ENCODE measurements at regions not wholly inside any gene's neighbourhood (a gene's known extent, or its start where the extent isn't known, plus 50 kb on each side); places are given as distances from the start of the nearest gene placed in this dataset.
"Not testable (repeated sequence)": the region's sequence is repeated elsewhere in the genome, so short reads cannot be mapped to it uniquely, and the experiment has no call there.

DNA sequence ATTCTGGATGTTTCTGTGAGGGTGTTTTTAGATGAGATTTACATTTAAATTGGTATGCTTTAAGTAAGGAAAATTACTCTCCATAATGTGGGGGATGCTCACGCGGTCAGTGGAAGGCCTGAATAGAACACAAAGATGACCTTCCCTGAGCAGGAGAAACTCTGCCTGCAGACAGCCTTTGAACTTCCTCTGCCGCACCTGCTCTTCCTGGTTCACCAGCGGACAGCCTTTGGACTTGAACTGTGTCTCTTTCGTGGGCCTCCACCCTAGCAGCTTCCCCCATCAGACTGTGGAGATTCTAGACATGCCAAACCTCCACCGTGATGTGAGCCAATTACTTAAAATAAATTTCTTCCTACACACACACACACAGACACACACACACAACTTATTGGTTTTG is 210.7 kb downstream of the EFCAB11 start:
- no peaks in the 10 kb centered on the region for H3K27me3 Mint-ChIP-seq
- peaks cover 3% of the 10 kb centered on the region for H3K4me1 Mint-ChIP-seq
- no peak overlapping the region for H3K4me3 Mint-ChIP-seq
- no peak for DNase-seq
- no peak overlapping the region for H3K27ac Mint-ChIP-seq
- peaks cover 33% of the 10 kb centered on the region for H3K9me3 Mint-ChIP-seq
- H3K36me3 Mint-ChIP-seq (ENCODE audit: low read depth), result peaks cover 8% of the 10 kb centered on the region
- intact Hi-C loops (cut with micrococcal nuclease), result no loop called here

DNA sequence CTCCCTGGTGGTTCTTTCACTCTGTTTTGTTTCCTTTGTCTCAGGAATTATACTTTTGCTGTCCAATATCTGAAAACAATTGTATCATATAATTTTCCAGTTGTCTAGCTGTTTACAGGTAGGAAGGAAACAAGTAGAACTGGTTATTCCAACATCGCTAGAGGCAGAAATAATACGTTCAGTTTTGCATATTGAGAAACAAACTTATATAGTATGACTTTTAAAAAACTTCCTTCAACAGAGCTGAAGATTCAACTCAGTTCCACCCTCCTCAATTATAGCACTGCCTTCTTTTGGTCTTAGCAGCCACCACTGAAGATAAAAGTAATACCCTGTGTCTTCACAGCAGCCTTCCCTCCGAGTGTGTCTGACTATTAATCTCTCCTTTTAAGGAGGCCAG is 214.3 kb downstream of the EFCAB11 start:
- no peak for DNase-seq
- intact Hi-C loops (cut with micrococcal nuclease), result no loop called here
- Mint-ChIP-seq H3K4me3 (no peak overlapping the region), H3K27me3 (peaks cover 2% of the 10 kb centered on the region), H3K27ac (no peak overlapping the region), H3K4me1 (no peaks in the 10 kb centered on the region), H3K36me3 (ENCODE audit: low read depth) (peaks cover 6% of the 10 kb centered on the region), H3K9me3 (peaks cover 18% of the 10 kb centered on the region)

DNA sequence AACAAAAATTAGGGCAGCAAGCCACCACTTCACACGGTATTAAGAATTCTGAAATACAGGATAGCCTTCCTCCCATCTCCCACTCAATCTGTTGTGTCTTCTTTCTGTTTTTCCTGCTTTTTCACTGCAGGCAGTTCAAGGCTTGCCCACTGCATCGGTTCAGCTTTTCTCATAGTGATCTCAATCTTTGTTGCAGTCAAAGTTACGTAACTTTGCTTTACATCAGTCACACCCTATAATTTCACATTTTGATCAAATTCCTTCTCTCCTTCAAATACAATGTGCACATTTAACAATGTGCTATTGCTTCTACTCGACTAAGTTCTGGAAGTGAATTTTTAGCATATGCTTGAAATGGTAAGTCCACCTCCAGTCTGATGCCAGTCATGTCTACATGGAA is 217.6 kb downstream of the EFCAB11 start:
- Mint-ChIP-seq H3K4me3 (no peak overlapping the region), H3K4me1 (no peaks in the 10 kb centered on the region), H3K36me3 (ENCODE audit: low read depth) (peaks cover under 1% of the 10 kb centered on the region), H3K27me3 (peaks cover 2% of the 10 kb centered on the region), H3K27ac (no peak overlapping the region), H3K9me3 (peaks cover 14% of the 10 kb centered on the region)
- DNase-seq, result no peak
- intact Hi-C loops (cut with micrococcal nuclease), result no loop called here

DNA sequence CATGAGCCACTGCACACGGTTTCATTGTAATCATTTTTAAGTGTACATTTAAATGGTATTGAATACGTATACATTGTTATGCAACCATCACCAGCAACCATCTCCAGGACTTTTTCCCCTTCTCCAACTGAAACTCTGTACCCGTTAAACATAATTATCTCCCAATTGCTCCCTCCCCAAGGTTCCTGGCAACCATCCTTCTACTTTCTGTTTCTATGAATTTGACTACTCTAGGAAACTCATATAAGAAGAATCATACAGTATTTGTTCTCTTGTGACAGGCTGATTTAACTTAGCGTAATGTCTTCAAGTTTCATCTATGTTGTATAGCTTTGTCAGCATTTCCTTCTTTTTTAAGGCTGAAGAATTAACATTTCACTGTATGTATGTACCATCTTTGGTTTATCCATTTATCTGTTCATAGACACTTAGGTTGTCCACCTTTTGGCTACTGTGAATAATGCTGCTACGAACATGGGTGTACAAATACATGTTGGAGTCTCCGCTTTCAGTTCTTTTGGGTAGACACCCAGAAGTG is 223.1 kb downstream of the EFCAB11 start:
- Mint-ChIP-seq H3K9me3 (no peaks in the 10 kb centered on the region), H3K4me3 (no peak overlapping the region), H3K36me3 (ENCODE audit: low read depth) (no peaks in the 10 kb centered on the region), H3K27me3 (no peaks in the 10 kb centered on the region), H3K27ac (no peak overlapping the region), H3K4me1 (peaks cover 4% of the 10 kb centered on the region)
- no peak for DNase-seq
- intact Hi-C loops (cut with micrococcal nuclease), result no loop called here

DNA sequence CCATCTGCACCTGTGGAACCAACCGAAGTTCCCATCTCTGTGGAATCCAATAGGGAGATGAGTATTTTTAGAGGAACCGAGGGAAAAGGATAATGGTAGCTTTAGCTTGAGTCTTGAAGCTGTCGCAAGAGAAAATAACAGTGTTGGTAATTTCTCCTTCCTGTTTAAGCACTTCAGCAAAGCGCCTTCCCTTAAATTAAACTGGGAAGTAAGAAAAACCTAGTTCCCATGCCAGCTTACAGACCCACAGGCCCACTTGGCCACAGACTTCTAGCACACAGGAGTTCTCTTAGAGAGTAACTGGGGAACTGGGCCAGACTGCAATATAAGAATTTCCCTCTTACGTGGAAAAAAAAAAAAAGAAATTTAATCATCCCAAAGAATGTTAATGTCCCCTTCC is 223.8 kb downstream of the EFCAB11 start:
- H3K27ac Mint-ChIP-seq, result no peak overlapping the region
- no peaks in the 10 kb centered on the region for H3K36me3 Mint-ChIP-seq (ENCODE audit: low read depth)
- H3K27me3 Mint-ChIP-seq, result no peaks in the 10 kb centered on the region

DNA sequence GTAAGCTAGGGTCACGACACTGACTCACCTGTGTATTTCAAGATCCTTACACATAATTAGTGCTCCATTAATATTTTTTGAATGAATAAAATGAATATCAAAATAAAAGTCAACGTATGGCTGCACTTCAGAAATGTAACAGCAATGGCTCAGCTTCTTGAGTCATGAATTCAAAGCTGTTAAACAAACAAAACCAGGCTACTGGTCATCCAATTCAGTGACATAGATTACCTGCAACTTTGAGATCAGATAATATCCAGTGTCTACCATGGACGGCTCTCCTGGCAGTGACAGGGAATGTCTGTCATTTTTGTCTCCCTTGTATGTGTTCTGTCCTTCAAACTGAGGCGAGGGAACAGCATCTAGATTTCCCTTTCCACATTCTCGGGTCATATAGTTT is 225.6 kb downstream of the EFCAB11 start:
- Mint-ChIP-seq H3K4me3 (no peak overlapping the region), H3K36me3 (ENCODE audit: low read depth) (no peaks in the 10 kb centered on the region), H3K27ac (no peak overlapping the region), H3K27me3 (no peaks in the 10 kb centered on the region), H3K9me3 (peaks cover 3% of the 10 kb centered on the region), H3K4me1 (peaks cover 21% of the 10 kb centered on the region)
- intact Hi-C loops (cut with micrococcal nuclease), result no loop called here
- no peak for DNase-seq

More for the DNA sequence above, 223.8 kb downstream of the EFCAB11 start:
- intact Hi-C loops (cut with micrococcal nuclease), result no loop called here
- Mint-ChIP-seq H3K9me3 (peaks cover 3% of the 10 kb centered on the region), H3K4me1 (peaks cover 9% of the 10 kb centered on the region), H3K4me3 (no peak overlapping the region)
- DNase-seq, result no peak

DNA sequence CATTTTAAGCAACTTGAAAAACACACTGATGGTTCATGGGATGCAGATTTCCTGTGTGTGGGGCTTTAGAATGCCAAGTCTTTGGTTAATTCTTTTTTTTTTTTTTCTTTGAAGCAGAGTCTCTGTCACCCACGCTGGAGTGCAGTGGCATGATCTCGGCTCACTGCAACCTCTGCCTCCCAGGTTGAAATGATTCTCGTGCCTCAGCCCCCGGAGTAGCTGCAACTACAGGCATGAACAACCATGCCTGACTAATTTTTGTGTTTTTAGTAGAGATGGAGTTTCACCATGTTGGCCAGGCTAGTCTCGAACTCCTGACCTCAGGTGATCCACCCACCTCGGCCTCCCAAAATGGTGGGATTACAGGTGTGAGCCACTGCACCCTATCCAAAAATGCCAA is 228.3 kb downstream of the EFCAB11 start:
- intact Hi-C loops (cut with micrococcal nuclease); DNase-seq; H3K27me3 Mint-ChIP-seq; H3K9me3 Mint-ChIP-seq; H3K36me3 Mint-ChIP-seq (ENCODE audit: low read depth): not testable (repeated sequence)
- Mint-ChIP-seq H3K4me1 (peaks cover 42% of the 10 kb centered on the region), H3K4me3 (peak overlapping the region; percentile 55), H3K27ac (peak overlapping the region; percentile 63)

DNA sequence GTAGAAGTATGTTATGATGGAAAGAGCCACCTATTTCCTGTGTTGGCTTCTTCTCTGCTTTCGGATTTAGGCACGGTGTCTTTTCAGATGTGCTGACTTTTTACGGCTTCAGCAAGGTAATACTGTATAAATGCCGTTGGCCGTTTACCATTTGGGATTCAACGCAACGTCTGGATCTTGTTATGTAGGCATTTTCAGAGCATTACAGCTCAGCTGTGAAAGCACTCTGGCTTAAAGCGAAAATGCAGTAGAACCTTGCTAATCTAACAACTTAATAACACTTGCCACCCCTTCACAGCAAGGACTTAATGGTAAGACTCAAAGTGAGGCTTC is 229.9 kb downstream of the EFCAB11 start:
- H3K4me3 Mint-ChIP-seq, result peak overlapping the region; percentile 87
- no peaks in the 10 kb centered on the region for H3K27me3 Mint-ChIP-seq
- peak overlapping the region; percentile 92 for H3K27ac Mint-ChIP-seq
- peaks cover 2% of the 10 kb centered on the region for H3K36me3 Mint-ChIP-seq (ENCODE audit: low read depth)
- peak; percentile 81 for DNase-seq
- intact Hi-C loops (cut with micrococcal nuclease), result loop anchor here (1.0 to 5.0 kb wide), 3 partner anchors 21 to 83 kb away; no protein-coding TSS in a partner anchor
- H3K4me1 Mint-ChIP-seq, result peaks cover 58% of the 10 kb centered on the region
- H3K9me3 Mint-ChIP-seq, result peaks cover 6% of the 10 kb centered on the region

DNA sequence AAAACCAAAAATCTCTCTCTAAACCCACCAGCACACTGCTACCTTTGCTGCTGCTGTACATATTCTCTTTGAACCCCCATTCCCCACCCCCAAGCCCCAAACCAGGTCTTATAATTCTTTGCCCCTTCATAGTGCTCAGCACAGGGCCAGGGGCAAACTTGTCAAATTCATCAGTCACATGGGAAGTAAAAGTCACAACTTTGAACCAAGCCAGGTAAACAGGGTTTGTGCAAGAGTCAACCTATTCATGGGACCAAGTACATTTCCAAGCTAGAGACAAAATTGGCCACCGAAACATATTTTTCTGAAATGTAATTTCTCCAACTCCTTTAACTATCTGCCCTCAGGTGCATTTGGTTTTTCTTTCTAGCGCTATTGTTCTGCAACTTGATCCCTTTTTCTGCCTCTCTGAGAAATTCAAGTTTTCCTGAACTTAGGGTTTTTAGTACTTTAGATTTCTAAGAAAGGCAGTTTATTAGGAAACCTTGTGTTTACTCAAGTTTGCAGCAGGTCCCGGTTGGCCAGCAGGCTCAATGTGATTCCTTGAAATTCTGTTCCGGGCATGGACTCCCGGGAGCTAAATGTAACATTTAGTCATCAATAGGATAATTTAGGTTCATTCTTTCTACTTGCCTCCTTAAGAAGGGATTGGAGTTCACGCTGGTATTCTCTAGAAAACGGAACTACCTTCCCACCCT is 230.5 kb downstream of the EFCAB11 start:
- H3K9me3 Mint-ChIP-seq, result peaks cover 6% of the 10 kb centered on the region
- H3K27ac Mint-ChIP-seq, result peak overlapping the region; percentile 92
- intact Hi-C loops (cut with micrococcal nuclease), result loop anchor here (1.0 to 5.0 kb wide), 3 partner anchors 21 to 83 kb away; no protein-coding TSS in a partner anchor
- DNase-seq, result no peak
- peaks cover 62% of the 10 kb centered on the region for H3K4me1 Mint-ChIP-seq
- no peaks in the 10 kb centered on the region for H3K27me3 Mint-ChIP-seq
- peaks cover 2% of the 10 kb centered on the region for H3K36me3 Mint-ChIP-seq (ENCODE audit: low read depth)
- H3K4me3 Mint-ChIP-seq, result peak overlapping the region; percentile 87

DNA sequence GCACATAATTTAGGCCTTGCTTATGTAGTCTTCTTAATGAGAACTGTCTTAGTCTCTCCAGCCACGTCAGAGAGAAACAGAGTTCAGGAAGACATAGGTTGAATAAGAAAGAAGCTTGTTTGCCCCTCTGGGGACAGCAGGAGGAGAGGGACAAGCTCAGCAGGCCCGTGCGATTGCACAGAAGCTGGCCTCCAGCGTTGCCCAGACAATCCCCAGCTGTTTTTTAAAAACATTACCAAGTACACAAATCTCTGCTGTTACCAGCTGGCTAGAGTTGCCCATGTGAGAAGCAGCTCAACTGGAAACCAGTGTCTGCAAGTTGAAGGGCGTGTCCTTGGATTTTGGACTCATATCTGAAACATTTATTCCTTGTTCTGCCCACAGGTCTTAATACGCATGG is 232.6 kb downstream of the EFCAB11 start:
- Mint-ChIP-seq H3K36me3 (ENCODE audit: low read depth) (peaks cover 2% of the 10 kb centered on the region), H3K4me3 (no peak overlapping the region), H3K27me3 (no peaks in the 10 kb centered on the region), H3K27ac (peak overlapping the region; percentile 91), H3K4me1 (peaks cover 62% of the 10 kb centered on the region), H3K9me3 (peaks cover 6% of the 10 kb centered on the region)
- intact Hi-C loops (cut with micrococcal nuclease), result loop anchor here (1.0 to 5.0 kb wide), 5 partner anchors 20 to 101 kb away; no protein-coding TSS in a partner anchor
- no peak for DNase-seq

DNA sequence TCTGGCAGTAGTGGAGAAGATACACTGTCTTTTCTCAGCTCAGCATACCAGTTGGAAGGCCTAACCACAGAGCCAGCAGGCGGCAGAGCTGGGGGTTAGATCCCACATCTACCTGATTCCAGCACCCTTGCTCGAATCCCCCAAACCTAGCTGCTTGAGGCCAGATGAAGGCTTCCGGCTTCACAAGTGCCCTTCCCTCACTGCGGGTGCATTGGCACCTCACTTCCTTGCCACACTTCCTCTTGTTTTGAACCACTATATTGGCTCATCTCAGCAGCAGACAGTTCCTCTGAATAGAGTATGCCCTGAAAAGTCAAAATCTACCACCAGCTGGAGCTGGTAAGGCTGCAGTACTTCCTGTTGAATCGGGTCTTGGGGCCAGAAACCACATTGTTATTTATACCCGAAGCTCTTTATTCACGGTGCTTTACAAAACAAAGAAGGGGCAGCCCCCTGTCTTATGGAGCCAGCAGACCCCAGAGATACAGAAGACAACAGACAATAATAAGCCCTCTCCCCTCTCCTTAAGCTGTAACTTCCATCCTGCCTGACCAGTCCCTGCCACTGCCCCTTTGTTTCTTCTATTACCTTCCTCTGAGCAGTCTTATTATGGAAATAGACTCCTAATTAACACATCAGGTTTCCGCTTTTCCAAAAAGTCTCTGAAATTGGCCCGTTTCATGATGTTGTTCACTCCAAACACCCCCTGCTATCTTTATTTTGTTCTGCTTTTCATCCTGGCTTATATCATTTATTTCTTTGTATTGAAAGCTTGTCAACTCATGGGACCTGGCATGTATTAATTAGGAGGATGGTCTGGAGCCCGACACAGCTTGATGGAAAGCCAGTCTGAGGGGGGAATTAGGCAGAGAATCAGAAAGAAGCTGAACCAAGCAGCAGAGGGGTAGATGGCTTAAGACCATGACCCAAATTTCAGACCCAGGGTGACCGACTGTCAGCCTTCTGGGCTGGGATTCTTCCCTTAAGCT is 233.5 kb downstream of the EFCAB11 start:
- intact Hi-C loops (cut with micrococcal nuclease), result loop anchor here (1.0 to 5.0 kb wide), 6 partner anchors 19 to 100 kb away; no protein-coding TSS in a partner anchor
- peaks cover 59% of the 10 kb centered on the region for H3K4me1 Mint-ChIP-seq
- peaks cover 6% of the 10 kb centered on the region for H3K9me3 Mint-ChIP-seq
- H3K36me3 Mint-ChIP-seq (ENCODE audit: low read depth), result peaks cover 2% of the 10 kb centered on the region
- H3K27ac Mint-ChIP-seq, result peak overlapping the region; percentile 91
- peak overlapping the region; percentile 68 for H3K4me3 Mint-ChIP-seq
- no peaks in the 10 kb centered on the region for H3K27me3 Mint-ChIP-seq
- peak; percentile 89 for DNase-seq

DNA sequence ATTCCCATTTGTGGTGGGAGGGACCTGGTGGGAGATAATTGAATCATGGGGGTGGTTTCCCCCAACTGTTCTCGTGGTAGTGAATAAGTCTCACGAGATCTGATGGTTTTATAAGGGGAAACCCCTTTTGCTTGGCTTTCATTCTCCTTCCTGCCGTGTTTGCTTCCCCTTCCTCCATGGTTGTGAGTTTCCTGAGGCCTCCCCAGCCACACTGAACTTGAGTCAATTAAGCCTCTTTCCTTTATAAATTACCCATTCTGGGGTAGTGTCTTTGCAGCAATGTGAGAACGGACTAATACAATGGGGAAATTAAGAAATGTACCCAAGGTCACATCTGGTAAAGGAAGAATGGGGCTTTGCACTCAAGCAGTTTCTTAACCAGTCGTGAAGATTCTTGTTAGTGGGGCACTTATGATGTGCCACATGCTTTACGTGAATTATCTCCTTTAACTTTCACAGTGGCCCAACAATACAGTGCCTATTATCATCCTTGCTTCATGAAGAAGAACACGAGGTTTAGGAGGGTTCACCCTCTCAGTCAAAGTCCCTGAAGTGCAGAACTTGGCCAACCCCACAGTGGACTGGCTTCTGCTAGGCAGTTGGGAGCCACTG is 234.3 kb downstream of the EFCAB11 start:
- H3K4me1 Mint-ChIP-seq, result peaks cover 56% of the 10 kb centered on the region
- peak; percentile 69 for DNase-seq
- peaks cover 2% of the 10 kb centered on the region for H3K36me3 Mint-ChIP-seq (ENCODE audit: low read depth)
- intact Hi-C loops (cut with micrococcal nuclease), result loop anchor here (1.0 to 5.0 kb wide), 3 partner anchors 52 to 99 kb away; no protein-coding TSS in a partner anchor
- H3K27me3 Mint-ChIP-seq, result no peaks in the 10 kb centered on the region
- H3K4me3 Mint-ChIP-seq, result peak overlapping the region; percentile 68
- peak overlapping the region; percentile 91 for H3K27ac Mint-ChIP-seq
- H3K9me3 Mint-ChIP-seq, result peaks cover 3% of the 10 kb centered on the region

DNA sequence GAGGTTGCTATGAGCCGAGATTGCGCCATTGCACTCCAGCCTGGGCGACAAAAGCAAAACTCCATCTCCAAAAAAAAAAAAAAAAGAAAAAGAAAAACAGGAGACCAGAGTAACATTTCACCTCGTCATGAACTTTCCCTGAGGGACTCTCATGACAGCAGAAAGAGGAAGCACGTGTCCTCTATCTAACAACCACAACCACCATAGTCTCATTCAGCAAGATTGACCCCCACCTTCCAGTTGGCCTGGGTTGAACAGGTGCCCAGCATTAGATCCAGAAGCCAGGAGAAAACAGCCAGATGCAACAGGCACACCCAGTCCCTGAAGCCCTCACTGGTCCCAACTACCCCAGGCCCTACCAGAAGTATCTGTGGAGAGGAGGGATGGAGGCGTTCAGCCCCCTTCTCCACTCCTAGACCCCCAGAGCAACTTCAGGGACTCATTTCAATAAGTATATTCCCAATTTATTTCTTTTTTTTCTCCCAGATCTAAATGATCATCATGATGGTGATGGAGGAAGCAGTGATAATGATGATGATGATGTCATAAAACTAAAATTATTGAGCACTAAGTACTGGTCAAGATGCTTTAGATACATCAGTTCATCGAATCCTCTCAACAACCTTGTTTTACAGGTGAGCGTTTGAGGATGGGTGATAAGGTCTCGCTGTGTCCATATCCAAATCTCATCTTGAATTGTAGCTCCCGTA is 235.0 kb downstream of the EFCAB11 start:
- H3K36me3 Mint-ChIP-seq (ENCODE audit: low read depth), result peaks cover 2% of the 10 kb centered on the region
- no peaks in the 10 kb centered on the region for H3K27me3 Mint-ChIP-seq
- no peak for DNase-seq
- peaks cover 49% of the 10 kb centered on the region for H3K4me1 Mint-ChIP-seq
- H3K9me3 Mint-ChIP-seq, result peaks cover 3% of the 10 kb centered on the region
- intact Hi-C loops (cut with micrococcal nuclease), result loop anchor here (1.0 to 5.0 kb wide), 3 partner anchors 53 to 99 kb away; no protein-coding TSS in a partner anchor
- peak overlapping the region; percentile 91 for H3K27ac Mint-ChIP-seq
- no peak overlapping the region for H3K4me3 Mint-ChIP-seq
